ENCODE measurements at regions not wholly inside any gene's neighbourhood (a gene's known extent, or its start where the extent isn't known, plus 50 kb on each side); places are given as distances from the start of the nearest gene placed in this dataset.

GRCh38 chr16:85234310-85235204 lies 122.3 kb upstream of the CIBAR2 start (continued):
- TF ChIP-seq, protein P1, sequence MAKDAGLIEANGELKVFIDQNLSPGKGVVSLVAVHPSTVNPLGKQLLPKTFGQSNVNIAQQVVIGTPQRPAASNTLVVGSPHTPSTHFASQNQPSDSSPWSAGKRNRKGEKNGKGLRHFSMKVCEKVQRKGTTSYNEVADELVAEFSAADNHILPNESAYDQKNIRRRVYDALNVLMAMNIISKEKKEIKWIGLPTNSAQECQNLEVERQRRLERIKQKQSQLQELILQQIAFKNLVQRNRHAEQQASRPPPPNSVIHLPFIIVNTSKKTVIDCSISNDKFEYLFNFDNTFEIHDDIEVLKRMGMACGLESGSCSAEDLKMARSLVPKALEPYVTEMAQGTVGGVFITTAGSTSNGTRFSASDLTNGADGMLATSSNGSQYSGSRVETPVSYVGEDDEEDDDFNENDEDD (CRISPR knock-in tag; IDR thresholded peaks at IDR 0.05; ENCODE audit: borderline replicate concordance), result no peak
- TF ChIP-seq FOXA1 (IDR thresholded peaks at IDR 0.05) (no peak), FOXA1 (CRISPR knock-in tag; IDR thresholded peaks at IDR 0.05) (0 out of 2 replicates have a peak, but pooled peaks have one; percentile 8), ATF1 (CRISPR knock-in tag; IDR thresholded peaks at IDR 0.05) (peak; percentile 57; the same call in 1 of the 2 replicates), SP5 (CRISPR knock-in tag; IDR thresholded peaks at IDR 0.05; ENCODE audit: borderline replicate concordance, low read depth) (peak; percentile 99), RCOR2 (CRISPR knock-in tag; IDR thresholded peaks at IDR 0.05) (peak; percentile 100), EP300 (IDR thresholded peaks at IDR 0.05; ENCODE audit: low read depth in 2 of 2, low read length in 2 of 2) (0 out of 4 replicates have a peak, but pooled peaks of 1 of the 2 experiments have one; percentile 9), EP300 (CRISPR knock-in tag; IDR thresholded peaks at IDR 0.05; ENCODE audit: borderline replicate concordance) (no peak), GTF2F1 (IDR thresholded peaks at IDR 0.05; ENCODE audit: low read length) (no peak), ARHGAP35 (CRISPR knock-in tag; IDR thresholded peaks at IDR 0.05; ENCODE audit: borderline replicate concordance) (peak; percentile 47; the same call in 1 of the 2 replicates), ZNF234 (CRISPR knock-in tag; conservative IDR thresholded peaks at IDR 0.05) (no peak), NR2C2 (CRISPR knock-in tag; IDR thresholded peaks at IDR 0.05; ENCODE audit: borderline replicate concordance) (peak; percentile 85), HOXA9 (CRISPR knock-in tag; IDR thresholded peaks at IDR 0.05; ENCODE audit: borderline replicate concordance) (no peak), EEA1 (CRISPR knock-in tag; IDR thresholded peaks at IDR 0.05; ENCODE audit: borderline replicate concordance) (peak; percentile 85; the same call in 1 of the 2 replicates), RELA (CRISPR knock-in tag; IDR thresholded peaks at IDR 0.05) (no peak)
- TF ChIP-seq, protein P2, sequence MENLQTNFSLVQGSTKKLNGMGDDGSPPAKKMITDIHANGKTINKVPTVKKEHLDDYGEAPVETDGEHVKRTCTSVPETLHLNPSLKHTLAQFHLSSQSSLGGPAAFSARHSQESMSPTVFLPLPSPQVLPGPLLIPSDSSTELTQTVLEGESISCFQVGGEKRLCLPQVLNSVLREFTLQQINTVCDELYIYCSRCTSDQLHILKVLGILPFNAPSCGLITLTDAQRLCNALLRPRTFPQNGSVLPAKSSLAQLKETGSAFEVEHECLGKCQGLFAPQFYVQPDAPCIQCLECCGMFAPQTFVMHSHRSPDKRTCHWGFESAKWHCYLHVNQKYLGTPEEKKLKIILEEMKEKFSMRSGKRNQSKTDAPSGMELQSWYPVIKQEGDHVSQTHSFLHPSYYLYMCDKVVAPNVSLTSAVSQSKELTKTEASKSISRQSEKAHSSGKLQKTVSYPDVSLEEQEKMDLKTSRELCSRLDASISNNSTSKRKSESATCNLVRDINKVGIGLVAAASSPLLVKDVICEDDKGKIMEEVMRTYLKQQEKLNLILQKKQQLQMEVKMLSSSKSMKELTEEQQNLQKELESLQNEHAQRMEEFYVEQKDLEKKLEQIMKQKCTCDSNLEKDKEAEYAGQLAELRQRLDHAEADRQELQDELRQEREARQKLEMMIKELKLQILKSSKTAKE (CRISPR knock-in tag; IDR thresholded peaks at IDR 0.05; ENCODE audit: borderline replicate concordance), result peak; percentile 80; the same call in 1 of the 2 replicates
- TF ChIP-seq, protein P3, sequence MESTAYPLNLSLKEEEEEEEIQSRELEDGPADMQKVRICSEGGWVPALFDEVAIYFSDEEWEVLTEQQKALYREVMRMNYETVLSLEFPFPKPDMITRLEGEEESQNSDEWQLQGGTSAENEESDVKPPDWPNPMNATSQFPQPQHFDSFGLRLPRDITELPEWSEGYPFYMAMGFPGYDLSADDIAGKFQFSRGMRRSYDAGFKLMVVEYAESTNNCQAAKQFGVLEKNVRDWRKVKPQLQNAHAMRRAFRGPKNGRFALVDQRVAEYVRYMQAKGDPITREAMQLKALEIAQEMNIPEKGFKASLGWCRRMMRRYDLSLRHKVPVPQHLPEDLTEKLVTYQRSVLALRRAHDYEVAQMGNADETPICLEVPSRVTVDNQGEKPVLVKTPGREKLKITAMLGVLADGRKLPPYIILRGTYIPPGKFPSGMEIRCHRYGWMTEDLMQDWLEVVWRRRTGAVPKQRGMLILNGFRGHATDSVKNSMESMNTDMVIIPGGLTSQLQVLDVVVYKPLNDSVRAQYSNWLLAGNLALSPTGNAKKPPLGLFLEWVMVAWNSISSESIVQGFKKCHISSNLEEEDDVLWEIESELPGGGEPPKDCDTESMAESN (CRISPR knock-in tag; conservative IDR thresholded peaks at IDR 0.05), result no peak; the same call in 1 of the 2 replicates
- TF ChIP-seq, protein P4, sequence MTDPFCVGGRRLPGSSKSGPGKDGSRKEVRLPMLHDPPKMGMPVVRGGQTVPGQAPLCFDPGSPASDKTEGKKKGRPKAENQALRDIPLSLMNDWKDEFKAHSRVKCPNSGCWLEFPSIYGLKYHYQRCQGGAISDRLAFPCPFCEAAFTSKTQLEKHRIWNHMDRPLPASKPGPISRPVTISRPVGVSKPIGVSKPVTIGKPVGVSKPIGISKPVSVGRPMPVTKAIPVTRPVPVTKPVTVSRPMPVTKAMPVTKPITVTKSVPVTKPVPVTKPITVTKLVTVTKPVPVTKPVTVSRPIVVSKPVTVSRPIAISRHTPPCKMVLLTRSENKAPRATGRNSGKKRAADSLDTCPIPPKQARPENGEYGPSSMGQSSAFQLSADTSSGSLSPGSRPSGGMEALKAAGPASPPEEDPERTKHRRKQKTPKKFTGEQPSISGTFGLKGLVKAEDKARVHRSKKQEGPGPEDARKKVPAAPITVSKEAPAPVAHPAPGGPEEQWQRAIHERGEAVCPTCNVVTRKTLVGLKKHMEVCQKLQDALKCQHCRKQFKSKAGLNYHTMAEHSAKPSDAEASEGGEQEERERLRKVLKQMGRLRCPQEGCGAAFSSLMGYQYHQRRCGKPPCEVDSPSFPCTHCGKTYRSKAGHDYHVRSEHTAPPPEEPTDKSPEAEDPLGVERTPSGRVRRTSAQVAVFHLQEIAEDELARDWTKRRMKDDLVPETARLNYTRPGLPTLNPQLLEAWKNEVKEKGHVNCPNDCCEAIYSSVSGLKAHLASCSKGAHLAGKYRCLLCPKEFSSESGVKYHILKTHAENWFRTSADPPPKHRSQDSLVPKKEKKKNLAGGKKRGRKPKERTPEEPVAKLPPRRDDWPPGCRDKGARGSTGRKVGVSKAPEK (CRISPR knock-in tag; IDR thresholded peaks at IDR 0.05; ENCODE audit: borderline replicate concordance), result no peak
